SHP77 (cell line): ENCODE measurements at regions not wholly inside any gene's neighbourhood (a gene's known extent, or its start where the extent isn't known, plus 50 kb on each side); places are given as distances from the start of the nearest gene placed in this dataset.

Experiments used
- DNase-seq, 2 experiments: peaks; one replicate each; lab custom pipeline; 2025; lab: John Stamatoyannopoulos, UW

GRCh38 chr2:71791501-71792135 lies 338.3 kb downstream of the DYSF start:
- DNase-seq: no peak

DNA sequence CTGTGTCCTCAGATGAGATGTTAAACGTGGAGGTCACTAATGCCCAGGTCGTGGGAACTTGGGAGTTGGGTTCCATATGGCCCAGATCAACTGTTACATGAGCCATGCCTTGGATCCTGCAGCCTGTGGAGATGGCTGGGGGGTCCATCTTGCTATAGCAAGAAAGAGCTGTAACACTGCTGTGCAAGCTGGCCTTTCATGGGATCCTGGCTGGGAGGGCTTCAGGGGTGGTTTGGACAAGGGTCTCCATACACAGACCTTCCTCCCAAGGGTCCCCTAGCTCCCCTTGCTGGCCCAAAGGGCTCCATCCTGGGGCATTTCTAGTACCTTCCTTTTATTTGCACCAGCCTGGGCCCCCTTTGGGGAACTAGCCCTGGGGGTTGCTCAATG lies 337.7 kb downstream of the DYSF start:
- DNase-seq: no peak

DNA sequence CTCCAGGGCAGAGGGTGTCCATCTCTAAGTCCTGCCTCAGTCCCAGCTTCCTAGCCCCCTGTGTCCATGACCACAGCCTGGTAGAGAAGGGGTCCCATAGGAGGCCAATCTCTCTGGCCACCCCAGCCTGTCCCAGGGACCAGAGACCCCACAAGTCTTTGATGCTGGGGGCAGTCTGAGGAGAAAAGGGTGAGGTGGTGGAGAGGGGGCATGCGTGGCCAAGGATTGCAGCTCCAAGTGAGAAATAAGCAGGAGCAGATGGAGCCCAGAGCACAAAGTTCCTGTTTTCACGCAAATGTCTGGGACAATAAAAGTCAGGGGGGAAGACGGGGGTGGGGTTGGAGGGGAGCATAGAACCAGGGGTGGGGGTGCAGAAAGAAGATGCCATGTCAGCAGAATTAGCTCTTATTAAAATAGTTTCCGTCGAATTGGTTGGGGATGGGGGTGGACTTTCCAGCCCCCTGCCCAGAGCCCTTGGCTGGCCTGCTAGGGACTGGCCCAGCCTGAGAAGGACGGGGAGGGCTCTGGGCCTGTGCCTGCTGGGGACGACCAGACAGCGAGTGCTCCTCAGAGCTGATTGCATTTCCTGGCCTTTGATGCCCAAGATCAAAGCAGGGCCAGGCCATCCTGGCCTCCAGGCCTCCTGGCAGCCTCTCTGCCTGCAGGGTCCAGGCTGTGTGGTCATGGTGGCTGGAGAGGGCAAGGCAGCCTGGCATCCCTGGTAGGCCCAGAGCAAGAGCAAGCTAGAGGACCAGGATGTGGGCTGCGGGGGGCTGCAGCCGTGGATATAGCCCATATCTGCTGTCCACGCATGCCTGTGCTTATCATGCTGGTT lies 337.1 kb downstream of the DYSF start:
- DNase-seq: no peak

GRCh38 chr2:71789556-71790204 lies 336.3 kb downstream of the DYSF start:
- no peak for DNase-seq

DNA sequence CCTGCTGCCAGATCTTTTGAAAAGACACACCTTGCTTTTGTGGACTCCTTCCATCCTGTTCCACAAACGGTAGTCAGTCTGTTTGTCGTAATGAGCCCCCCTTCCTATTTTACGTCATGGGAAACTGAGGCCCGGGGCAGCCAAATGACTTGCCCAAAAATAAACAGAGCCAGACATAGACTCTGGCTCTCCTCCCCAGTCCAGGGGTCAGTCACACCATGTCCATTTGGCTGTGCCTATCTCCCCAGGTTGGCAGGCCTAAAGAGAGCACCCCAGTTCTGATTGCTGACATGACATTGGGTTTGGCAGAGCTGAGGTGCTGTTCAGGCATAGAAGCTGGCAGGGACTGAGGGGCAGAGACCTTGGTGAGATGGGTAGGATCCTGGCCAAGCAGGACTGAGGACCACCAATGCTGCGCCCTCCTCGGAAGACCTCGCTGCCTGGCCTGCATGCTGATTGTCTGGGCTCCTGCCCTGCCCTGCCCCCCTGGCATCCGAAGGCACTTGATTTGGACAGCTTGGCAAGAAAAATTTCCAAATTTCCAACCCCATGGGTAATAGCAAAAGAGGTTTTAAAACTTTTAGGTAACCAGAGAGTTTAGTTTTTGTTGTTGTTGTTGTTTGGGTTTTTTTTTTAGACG lies 335.4 kb downstream of the DYSF start:
- DNase-seq: no peak

DNA sequence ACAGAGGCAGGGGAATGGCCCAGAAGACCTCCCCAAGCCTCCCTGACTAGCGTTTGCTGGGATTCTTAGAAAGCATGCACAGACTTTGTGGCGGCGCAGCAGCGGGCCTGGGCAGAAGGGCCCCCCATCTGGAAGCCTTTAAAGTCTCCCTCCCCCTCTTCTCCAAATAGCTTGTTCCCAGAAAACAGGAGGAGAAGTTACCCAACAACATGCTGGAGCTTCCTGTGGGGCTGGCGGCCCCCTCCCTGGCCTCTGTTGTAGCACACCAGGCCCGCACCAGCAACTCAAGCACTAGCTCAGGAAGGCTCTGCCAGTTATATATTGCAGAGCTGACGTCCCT lies 334.8 kb downstream of the DYSF start:
- DNase-seq: no peak

- no peak for DNase-seq
Measured at GRCh38 chr2:71787476-71788185, 334.3 kb downstream of the DYSF start.

- no peak for DNase-seq
Measured at GRCh38 chr2:71787108-71787415, 333.7 kb downstream of the DYSF start.

DNA sequence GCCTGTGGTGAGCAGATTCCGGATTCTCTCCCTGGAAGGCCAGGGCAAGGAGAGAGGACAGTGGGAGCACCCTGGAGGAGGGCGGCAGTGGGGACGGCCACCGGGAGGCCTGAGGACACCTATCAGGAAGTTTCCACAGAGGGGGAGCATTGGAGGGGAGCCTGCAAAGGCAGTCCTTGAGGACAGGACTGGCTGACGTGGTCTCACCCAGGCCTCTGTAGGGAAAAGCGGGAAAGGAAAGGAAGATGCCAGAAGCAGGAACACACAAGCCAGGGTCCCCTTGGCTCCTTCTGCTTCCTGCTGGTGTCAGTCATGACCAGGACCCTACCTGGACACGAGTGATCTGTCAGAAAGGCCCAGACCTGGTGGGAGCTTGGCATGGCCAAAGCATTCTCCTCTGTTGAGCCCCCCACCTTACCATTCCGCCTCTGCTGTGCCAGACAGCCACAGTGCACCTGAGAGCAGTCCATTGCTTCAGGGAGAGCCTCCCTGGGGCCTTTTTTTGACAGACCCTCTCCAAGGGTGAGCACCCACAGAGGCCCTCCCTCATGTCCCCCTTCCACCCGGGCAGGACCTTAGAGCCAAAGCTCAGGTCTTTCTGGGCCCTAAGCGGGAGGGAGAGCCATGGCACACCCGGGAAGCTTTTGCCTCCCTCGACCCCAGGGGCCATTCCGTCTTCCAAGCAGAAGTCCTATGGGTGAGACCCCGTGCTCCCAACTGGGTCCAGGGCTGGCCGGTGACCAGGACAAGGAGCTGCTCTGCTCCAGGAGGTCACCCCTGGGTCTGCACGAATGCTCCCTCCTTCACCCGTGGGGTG lies 333.1 kb downstream of the DYSF start:
- no peak for DNase-seq

DNA sequence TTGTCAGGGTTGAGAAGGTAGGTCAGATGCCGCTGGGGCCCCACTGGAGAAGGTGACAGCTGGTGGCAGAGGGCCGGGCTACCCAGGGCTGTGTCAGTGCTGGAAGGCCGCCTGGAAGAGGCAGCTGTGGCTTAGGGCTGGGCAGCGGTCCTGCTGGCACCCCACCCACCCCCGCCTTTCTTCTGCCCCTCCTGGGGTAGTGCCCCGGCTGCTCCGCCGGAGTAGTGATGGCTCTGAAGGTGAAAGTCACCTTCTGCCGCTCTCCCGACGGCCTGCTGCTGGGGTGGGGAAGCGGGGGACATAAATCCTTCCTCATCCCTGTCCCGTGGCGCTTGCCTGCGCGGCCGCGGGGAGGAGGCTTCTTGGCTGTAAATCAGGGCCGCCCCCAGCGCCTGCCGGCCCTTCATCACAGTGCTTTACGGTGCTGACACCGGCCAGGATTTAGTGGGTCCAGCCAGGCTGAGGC lies 332.2 kb downstream of the DYSF start:
- DNase-seq: no peak

GRCh38 chr2:71784734-71785511 lies 331.6 kb downstream of the DYSF start:
- DNase-seq: no peak

DNA sequence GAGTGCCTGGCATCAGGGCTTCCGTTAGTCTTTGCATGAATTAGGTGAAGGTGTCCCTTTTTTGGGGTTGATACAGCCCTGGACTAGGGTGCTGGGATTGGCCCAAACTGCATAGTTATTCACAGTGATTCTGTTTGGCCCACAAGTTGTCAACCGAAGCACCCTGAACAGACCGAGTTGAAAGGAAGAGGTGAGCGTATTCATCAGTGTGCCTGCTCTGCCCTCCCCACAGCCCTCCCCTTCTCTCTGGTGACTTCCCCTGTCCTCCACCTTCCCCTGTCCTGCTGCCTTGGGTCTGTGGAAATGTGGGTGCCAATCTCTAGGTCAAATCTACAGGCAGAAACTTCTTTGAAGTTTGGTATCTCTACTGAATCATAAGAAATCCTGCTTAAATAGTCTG lies 330.5 kb downstream of the DYSF start:
- DNase-seq: no peak

GRCh38 chr2:71783215-71783614 lies 329.9 kb downstream of the DYSF start:
- no peak for DNase-seq

GRCh38 chr2:71782323-71782722 lies 329.0 kb downstream of the DYSF start:
- DNase-seq: no peak

- DNase-seq: no peak
Measured at GRCh38 chr2:71781695-71782228, 328.4 kb downstream of the DYSF start.

GRCh38 chr2:71780162-71780561 lies 326.8 kb downstream of the DYSF start:
- DNase-seq: no peak

GRCh38 chr2:71779774-71780105 lies 326.4 kb downstream of the DYSF start:
- DNase-seq: no peak

DNA sequence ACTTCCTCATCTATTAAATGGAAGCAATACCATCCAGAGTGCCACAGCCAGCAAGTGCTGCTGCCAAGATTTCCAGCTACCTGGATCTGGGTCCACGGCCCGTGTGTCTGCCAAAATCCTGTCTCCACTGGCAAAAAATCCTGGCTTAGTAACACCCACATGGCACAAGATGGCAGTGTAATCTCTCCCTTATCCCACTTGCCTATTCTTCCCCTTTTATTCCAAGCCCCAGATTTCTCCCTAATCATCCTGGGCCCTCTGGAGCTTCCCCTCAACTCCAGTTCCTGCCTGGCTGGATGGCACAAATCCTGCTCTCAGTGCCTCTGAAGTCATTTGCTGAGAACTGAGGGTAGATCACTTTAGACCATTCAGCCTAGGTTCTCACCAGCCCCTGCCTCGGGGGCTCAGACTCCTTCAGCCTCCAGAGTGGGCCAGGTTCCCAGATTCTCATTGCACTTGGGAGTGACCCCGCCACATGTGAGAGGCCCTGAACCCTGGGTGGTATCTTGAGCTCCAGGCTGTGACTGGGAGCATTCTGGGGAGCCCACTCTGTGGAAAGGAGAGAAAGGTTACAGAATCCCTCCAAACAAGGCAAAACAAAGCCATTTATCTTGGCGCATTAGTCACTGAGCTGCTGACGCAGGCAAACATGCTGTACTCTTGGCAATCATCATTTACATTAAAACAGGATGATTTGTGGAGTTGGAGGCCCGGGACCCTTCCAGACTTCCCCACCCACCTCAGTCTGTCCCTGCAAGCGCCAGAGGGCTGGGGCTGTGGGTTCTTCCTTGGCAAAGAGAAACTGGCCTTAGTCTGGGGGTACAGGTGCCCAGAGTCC lies 325.8 kb downstream of the DYSF start:
- no peak for DNase-seq

- no peak for DNase-seq
Measured at GRCh38 chr2:71778514-71778913, 325.2 kb downstream of the DYSF start.

GRCh38 chr2:71777946-71778345 lies 324.6 kb downstream of the DYSF start:
- DNase-seq: no peak
